ENCODE measurements at regions not wholly inside any gene's neighbourhood (a gene's known extent, or its start where the extent isn't known, plus 50 kb on each side); places are given as distances from the start of the nearest gene placed in this dataset.

GRCh38 chr4:164529058-164529457 is 224.9 kb upstream of the SMIM31 start:
- Histone ChIP-seq H3K27me3 (replicated peaks) (no peaks in the 10 kb centered on the region), H3K4me3 (ENCODE audit: low read depth, low read length) (no peak overlapping the region), H3K36me3 (replicated peaks) (no peaks in the 10 kb centered on the region), H3K27ac (no peak overlapping the region)
- TF ChIP-seq, protein P1, sequence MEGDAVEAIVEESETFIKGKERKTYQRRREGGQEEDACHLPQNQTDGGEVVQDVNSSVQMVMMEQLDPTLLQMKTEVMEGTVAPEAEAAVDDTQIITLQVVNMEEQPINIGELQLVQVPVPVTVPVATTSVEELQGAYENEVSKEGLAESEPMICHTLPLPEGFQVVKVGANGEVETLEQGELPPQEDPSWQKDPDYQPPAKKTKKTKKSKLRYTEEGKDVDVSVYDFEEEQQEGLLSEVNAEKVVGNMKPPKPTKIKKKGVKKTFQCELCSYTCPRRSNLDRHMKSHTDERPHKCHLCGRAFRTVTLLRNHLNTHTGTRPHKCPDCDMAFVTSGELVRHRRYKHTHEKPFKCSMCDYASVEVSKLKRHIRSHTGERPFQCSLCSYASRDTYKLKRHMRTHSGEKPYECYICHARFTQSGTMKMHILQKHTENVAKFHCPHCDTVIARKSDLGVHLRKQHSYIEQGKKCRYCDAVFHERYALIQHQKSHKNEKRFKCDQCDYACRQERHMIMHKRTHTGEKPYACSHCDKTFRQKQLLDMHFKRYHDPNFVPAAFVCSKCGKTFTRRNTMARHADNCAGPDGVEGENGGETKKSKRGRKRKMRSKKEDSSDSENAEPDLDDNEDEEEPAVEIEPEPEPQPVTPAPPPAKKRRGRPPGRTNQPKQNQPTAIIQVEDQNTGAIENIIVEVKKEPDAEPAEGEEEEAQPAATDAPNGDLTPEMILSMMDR (IDR thresholded peaks at IDR 0.05; ENCODE audit: low read depth, low read length, missing control alignments) = no peak
- DNase-seq = no peak
- in situ Hi-C loops (cut with HindIII; ENCODE audit: low pct_ligation_motif_present, low sequenced_read_pairs) = no loop called here

DNA sequence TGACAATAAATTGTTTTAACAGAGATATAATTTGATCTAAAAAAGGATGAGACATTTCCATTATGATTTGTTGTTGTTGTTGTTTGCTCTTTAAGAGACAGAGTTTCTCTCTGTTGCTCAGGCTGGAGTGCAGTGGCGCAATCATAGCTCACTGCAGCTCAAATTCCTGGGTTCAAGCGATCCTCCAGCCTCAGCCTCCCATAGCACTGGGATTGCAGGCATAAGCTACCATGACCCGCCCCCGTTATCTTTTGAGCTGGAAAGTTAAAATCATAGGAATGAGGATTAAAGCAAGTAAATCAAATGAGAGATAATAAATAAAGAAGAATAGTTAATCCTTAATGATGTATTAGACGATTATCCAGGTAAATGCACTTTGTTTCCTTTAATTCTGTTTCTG is 224.4 kb upstream of the SMIM31 start:
- no peak for DNase-seq
- H3K4me3 ChIP-seq (ENCODE audit: low read depth, low read length) = no peak overlapping the region
- no peak overlapping the region for H3K27ac ChIP-seq
- TF ChIP-seq, protein P1 (IDR thresholded peaks at IDR 0.05; ENCODE audit: low read depth, low read length, missing control alignments) = no peak
- in situ Hi-C loops (cut with HindIII; ENCODE audit: low pct_ligation_motif_present, low sequenced_read_pairs) = no loop called here
- no peaks in the 10 kb centered on the region for H3K36me3 ChIP-seq (replicated peaks)
- H3K27me3 ChIP-seq (replicated peaks) = no peaks in the 10 kb centered on the region

DNA sequence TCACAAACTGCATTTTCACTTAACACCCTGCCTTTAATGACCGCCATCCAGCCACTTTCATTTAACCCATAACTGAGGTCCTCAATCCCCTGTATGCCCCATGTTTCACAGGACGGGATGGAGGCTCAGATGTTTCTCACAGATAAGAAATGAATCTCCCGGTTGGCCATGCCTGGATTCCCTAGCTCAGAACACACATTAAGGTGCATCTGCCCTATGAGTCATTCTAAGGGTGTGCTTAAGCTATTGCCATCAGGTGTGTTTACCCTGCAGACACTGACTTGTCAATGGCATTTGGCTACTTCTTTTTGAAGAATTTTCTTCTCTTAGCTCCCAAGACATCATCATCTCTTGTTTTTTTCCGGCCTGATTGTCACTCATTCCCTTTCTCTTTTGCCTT is 222.6 kb upstream of the SMIM31 start:
- no peak overlapping the region for H3K4me3 ChIP-seq (ENCODE audit: low read depth, low read length)
- H3K36me3 ChIP-seq (replicated peaks) = no peaks in the 10 kb centered on the region
- TF ChIP-seq, protein P1 (IDR thresholded peaks at IDR 0.05; ENCODE audit: low read depth, low read length, missing control alignments) = no peak
- DNase-seq = no peak
- H3K27me3 ChIP-seq (replicated peaks) = no peaks in the 10 kb centered on the region
- H3K27ac ChIP-seq = no peak overlapping the region
- in situ Hi-C loops (cut with HindIII; ENCODE audit: low pct_ligation_motif_present, low sequenced_read_pairs) = no loop called here

DNA sequence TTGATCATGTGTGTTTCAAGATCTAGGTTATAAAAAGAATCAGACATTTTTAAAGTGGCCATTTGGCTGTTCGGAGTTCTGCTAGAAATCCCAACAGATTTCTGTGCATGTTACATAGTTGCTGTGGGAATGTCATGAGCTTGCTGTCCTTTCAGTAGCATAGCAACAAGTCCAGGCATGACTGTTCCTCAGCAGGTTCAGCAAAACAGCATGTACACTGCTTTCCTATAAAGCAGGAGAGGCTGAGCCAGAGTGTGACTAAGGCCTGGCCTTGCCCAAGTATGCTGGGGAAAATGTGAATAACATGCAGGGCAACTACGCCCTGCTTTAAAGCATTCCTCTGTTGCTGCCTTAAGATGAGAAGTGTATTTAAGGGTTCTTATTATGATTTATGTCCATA is 217.1 kb upstream of the SMIM31 start:
- peak; percentile 90 for DNase-seq
- TF ChIP-seq, protein P1 (IDR thresholded peaks at IDR 0.05; ENCODE audit: low read depth, low read length, missing control alignments) = no peak
- Histone ChIP-seq H3K27ac (peak overlapping the region; percentile 29), H3K27me3 (replicated peaks) (no peaks in the 10 kb centered on the region), H3K4me3 (ENCODE audit: low read depth, low read length) (no peak overlapping the region), H3K36me3 (replicated peaks) (no peaks in the 10 kb centered on the region)
- in situ Hi-C loops (cut with HindIII; ENCODE audit: low pct_ligation_motif_present, low sequenced_read_pairs) = no loop called here

GRCh38 chr4:164538097-164538496 is 215.8 kb upstream of the SMIM31 start:
- H3K27ac ChIP-seq = no peak overlapping the region
- no peak for DNase-seq
- H3K36me3 ChIP-seq (replicated peaks) = no peaks in the 10 kb centered on the region
- in situ Hi-C loops (cut with HindIII; ENCODE audit: low pct_ligation_motif_present, low sequenced_read_pairs) = no loop called here
- TF ChIP-seq, protein P1 (IDR thresholded peaks at IDR 0.05; ENCODE audit: low read depth, low read length, missing control alignments) = no peak
- no peaks in the 10 kb centered on the region for H3K27me3 ChIP-seq (replicated peaks)
- H3K4me3 ChIP-seq (ENCODE audit: low read depth, low read length) = no peak overlapping the region

DNA sequence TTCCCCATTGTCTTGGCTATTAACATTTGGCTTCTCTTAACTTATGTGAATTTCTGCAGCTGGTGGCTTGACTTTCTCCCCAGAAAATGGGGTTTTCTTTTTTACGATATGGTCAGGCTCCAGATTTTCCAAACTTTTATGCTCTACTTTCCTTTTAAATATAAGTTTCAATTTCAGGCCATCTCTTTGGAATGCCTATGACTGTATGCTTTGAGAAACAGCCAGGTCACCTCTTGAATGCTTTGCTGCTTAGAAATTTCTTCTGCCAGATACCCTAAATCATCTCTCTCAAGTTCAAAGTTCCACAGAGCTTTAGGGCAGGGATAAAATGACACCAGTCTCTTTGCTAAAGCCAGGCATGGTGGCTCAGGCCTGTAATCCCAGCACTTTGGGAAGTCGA is 212.9 kb upstream of the SMIM31 start:
- Histone ChIP-seq H3K36me3 (replicated peaks) (no peaks in the 10 kb centered on the region), H3K27me3 (replicated peaks) (no peaks in the 10 kb centered on the region), H3K27ac (no peak overlapping the region), H3K4me3 (ENCODE audit: low read depth, low read length) (no peak overlapping the region)
- no peak for DNase-seq
- TF ChIP-seq, protein P1 (IDR thresholded peaks at IDR 0.05; ENCODE audit: low read depth, low read length, missing control alignments) = no peak
- in situ Hi-C loops (cut with HindIII; ENCODE audit: low pct_ligation_motif_present, low sequenced_read_pairs) = no loop called here
